ENCODE measurements at regions not wholly inside any gene's neighbourhood (a gene's known extent, or its start where the extent isn't known, plus 50 kb on each side); places are given as distances from the start of the nearest gene placed in this dataset.

- H3K4me3 ChIP-seq = no peak overlapping the region
- H3K9ac ChIP-seq (ENCODE audit: low read depth in 2 of 2, low read length in 2 of 2) = no peak overlapping the region
- intact Hi-C loops (cut with DNase I) = no loop called here
- no peak for TF ChIP-seq CTCF (IDR thresholded peaks at IDR 0.05)
- H3K36me3 ChIP-seq = no peaks in the 10 kb centered on the region
- no peaks in the 10 kb centered on the region for H3K27me3 ChIP-seq
- H3K9me3 ChIP-seq = no peaks in the 10 kb centered on the region
- no peak overlapping the region for H3K27ac ChIP-seq
- DNase-seq = no peak
- H3K4me1 ChIP-seq = no peaks in the 10 kb centered on the region
Observed at GRCh38 chr10:43968961-43969360, 320.3 kb upstream of the ZNF32 start.

GRCh38 chr10:43968076-43968475 is 319.4 kb upstream of the ZNF32 start:
- Histone ChIP-seq H3K36me3 (no peaks in the 10 kb centered on the region), H3K9me3 (no peaks in the 10 kb centered on the region), H3K9ac (ENCODE audit: low read depth in 2 of 2, low read length in 2 of 2) (no peak overlapping the region), H3K27me3 (no peaks in the 10 kb centered on the region), H3K27ac (no peak overlapping the region), H3K4me3 (no peak overlapping the region), H3K4me1 (no peaks in the 10 kb centered on the region)
- no peak for DNase-seq
- no peak for TF ChIP-seq CTCF (IDR thresholded peaks at IDR 0.05)
- intact Hi-C loops (cut with DNase I) = no loop called here

GRCh38 chr10:43966571-43966965 is 317.9 kb upstream of the ZNF32 start:
- H3K9ac ChIP-seq (ENCODE audit: low read depth in 2 of 2, low read length in 2 of 2) = no peak overlapping the region
- TF ChIP-seq CTCF (IDR thresholded peaks at IDR 0.05) = no peak
- no peaks in the 10 kb centered on the region for H3K27me3 ChIP-seq
- H3K27ac ChIP-seq = no peak overlapping the region
- intact Hi-C loops (cut with DNase I) = no loop called here
- no peaks in the 10 kb centered on the region for H3K9me3 ChIP-seq
- H3K4me1 ChIP-seq = no peaks in the 10 kb centered on the region
- no peak for DNase-seq
- H3K4me3 ChIP-seq = no peak overlapping the region
- no peaks in the 10 kb centered on the region for H3K36me3 ChIP-seq

- H3K27me3 ChIP-seq = no peaks in the 10 kb centered on the region
- H3K27ac ChIP-seq = no peak overlapping the region
- TF ChIP-seq CTCF (IDR thresholded peaks at IDR 0.05) = no peak
- no peaks in the 10 kb centered on the region for H3K4me1 ChIP-seq
- no peak for DNase-seq
- no peaks in the 10 kb centered on the region for H3K36me3 ChIP-seq
- no peaks in the 10 kb centered on the region for H3K9me3 ChIP-seq
- no peak overlapping the region for H3K9ac ChIP-seq (ENCODE audit: low read depth in 2 of 2, low read length in 2 of 2)
- intact Hi-C loops (cut with DNase I) = no loop called here
- no peak overlapping the region for H3K4me3 ChIP-seq
Observed at GRCh38 chr10:43965918-43966570, 317.4 kb upstream of the ZNF32 start.

GRCh38 chr10:43965033-43965917 is 316.6 kb upstream of the ZNF32 start:
- no peak overlapping the region for H3K9ac ChIP-seq (ENCODE audit: low read depth in 2 of 2, low read length in 2 of 2)
- H3K27me3 ChIP-seq = no peaks in the 10 kb centered on the region
- no peak for TF ChIP-seq CTCF (IDR thresholded peaks at IDR 0.05)
- H3K4me1 ChIP-seq = no peaks in the 10 kb centered on the region
- H3K4me3 ChIP-seq = no peak overlapping the region
- H3K27ac ChIP-seq = no peak overlapping the region
- H3K9me3 ChIP-seq = no peaks in the 10 kb centered on the region
- intact Hi-C loops (cut with DNase I) = no loop called here
- DNase-seq = no peak
- H3K36me3 ChIP-seq = no peaks in the 10 kb centered on the region
